ENCODE measurements at regions not wholly inside any gene's neighbourhood (a gene's known extent, or its start where the extent isn't known, plus 50 kb on each side); places are given as distances from the start of the nearest gene placed in this dataset.

- H3K27me3 ChIP-seq (replicated peaks in 2 of 5; ENCODE audit: control insufficient read depth in 4 of 5, insufficient read depth in 5 of 5, low read length in 4 of 5), result peaks cover 0 to 30% (median 6%) of the 10 kb centered on the region in 5 experiments
- POLR2A ChIA-PET, result no interaction called here
- H3K27ac ChIP-seq (ENCODE audit: insufficient read depth in 1 of 2, low read depth in 1 of 2, low read length in 2 of 2, poor library complexity in 1 of 2, severe bottlenecking in 2 of 2), result no peak overlapping the region
- WGBS (ENCODE audit: insufficient coverage), result no CpG with 5 or more reads among the region's 4 CpGs
- H3K9me3 ChIP-seq (ENCODE audit: control extremely low read depth in 1 of 5, control insufficient read depth in 4 of 5, insufficient read depth in 2 of 5, low read depth in 1 of 5, low read length in 4 of 5), result peaks cover 0 to 2% (median 0%) of the 10 kb centered on the region in 5 experiments
- no peak for DNase-seq
- H3K4me1 ChIP-seq (ENCODE audit: control extremely low read depth in 1 of 4, control insufficient read depth in 4 of 4, insufficient read depth in 4 of 4, low read length in 3 of 4), result no peaks in the 10 kb centered on the region
- H3K4me3 ChIP-seq (ENCODE audit: control insufficient read depth in 1 of 7, extremely low read depth in 1 of 7, insufficient read depth in 4 of 7, low read depth in 2 of 7, low read length in 6 of 7), result no peak overlapping the region
- CTCF ChIA-PET, result interaction anchor here (0.5 kb wide), 1 partner anchor 41 kb away, joined by 3 read pairs; no protein-coding TSS in a partner anchor
- no peaks in the 10 kb centered on the region for H3K36me3 ChIP-seq (ENCODE audit: control insufficient read depth in 4 of 4, insufficient read depth in 4 of 4, low read length in 3 of 4)
Observed at GRCh38 chr9:88892724-88893123, 98.5 kb upstream of the S1PR3 start.

- no peaks in the 10 kb centered on the region for H3K9me3 ChIP-seq (ENCODE audit: control extremely low read depth in 1 of 5, control insufficient read depth in 4 of 5, insufficient read depth in 2 of 5, low read depth in 1 of 5, low read length in 4 of 5)
- H3K4me3 ChIP-seq (ENCODE audit: control insufficient read depth in 1 of 7, extremely low read depth in 1 of 7, insufficient read depth in 4 of 7, low read depth in 2 of 7, low read length in 6 of 7), result no peak overlapping the region
- H3K4me1 ChIP-seq (ENCODE audit: control extremely low read depth in 1 of 4, control insufficient read depth in 4 of 4, insufficient read depth in 4 of 4, low read length in 3 of 4), result no peaks in the 10 kb centered on the region
- ChIA-PET POLR2A (no interaction called here), CTCF (no interaction called here)
- no peak overlapping the region for H3K27ac ChIP-seq (ENCODE audit: insufficient read depth in 1 of 2, low read depth in 1 of 2, low read length in 2 of 2, poor library complexity in 1 of 2, severe bottlenecking in 2 of 2)
- H3K27me3 ChIP-seq (replicated peaks in 2 of 5; ENCODE audit: control insufficient read depth in 4 of 5, insufficient read depth in 5 of 5, low read length in 4 of 5), result peaks cover 0 to 25% (median 11%) of the 10 kb centered on the region in 5 experiments
- no peaks in the 10 kb centered on the region for H3K36me3 ChIP-seq (ENCODE audit: control insufficient read depth in 4 of 4, insufficient read depth in 4 of 4, low read length in 3 of 4)
- DNase-seq, result no peak
Observed at GRCh38 chr9:88897081-88897480, 94.2 kb upstream of the S1PR3 start.

- H3K4me3 ChIP-seq (ENCODE audit: control insufficient read depth in 1 of 7, extremely low read depth in 1 of 7, insufficient read depth in 4 of 7, low read depth in 2 of 7, low read length in 6 of 7), result no peak overlapping the region
- ChIA-PET POLR2A (no interaction called here), CTCF (no interaction called here)
- H3K27ac ChIP-seq (ENCODE audit: insufficient read depth in 1 of 2, low read depth in 1 of 2, low read length in 2 of 2, poor library complexity in 1 of 2, severe bottlenecking in 2 of 2), result no peak overlapping the region
- DNase-seq, result no peak
- WGBS (ENCODE audit: insufficient coverage), result no CpG with 5 or more reads among the region's 5 CpGs
- H3K4me1 ChIP-seq (ENCODE audit: control extremely low read depth in 1 of 4, control insufficient read depth in 4 of 4, insufficient read depth in 4 of 4, low read length in 3 of 4), result no peaks in the 10 kb centered on the region
- no peaks in the 10 kb centered on the region for H3K36me3 ChIP-seq (ENCODE audit: control insufficient read depth in 4 of 4, insufficient read depth in 4 of 4, low read length in 3 of 4)
- no peaks in the 10 kb centered on the region for H3K9me3 ChIP-seq (ENCODE audit: control extremely low read depth in 1 of 5, control insufficient read depth in 4 of 5, insufficient read depth in 2 of 5, low read depth in 1 of 5, low read length in 4 of 5)
- peaks cover 0 to 20% (median 6%) of the 10 kb centered on the region in 5 experiments for H3K27me3 ChIP-seq (replicated peaks in 2 of 5; ENCODE audit: control insufficient read depth in 4 of 5, insufficient read depth in 5 of 5, low read length in 4 of 5)
Observed at GRCh38 chr9:88898039-88898720, 93.1 kb upstream of the S1PR3 start.

- Histone ChIP-seq H3K27me3 (replicated peaks in 2 of 5; ENCODE audit: control insufficient read depth in 4 of 5, insufficient read depth in 5 of 5, low read length in 4 of 5) (peaks cover 0 to 6% (median 0%) of the 10 kb centered on the region in 5 experiments), H3K4me1 (ENCODE audit: control extremely low read depth in 1 of 4, control insufficient read depth in 4 of 4, insufficient read depth in 4 of 4, low read length in 3 of 4) (no peaks in the 10 kb centered on the region), H3K9me3 (ENCODE audit: control extremely low read depth in 1 of 5, control insufficient read depth in 4 of 5, insufficient read depth in 2 of 5, low read depth in 1 of 5, low read length in 4 of 5) (peaks cover 0 to 6% (median 0%) of the 10 kb centered on the region in 5 experiments), H3K4me3 (ENCODE audit: control insufficient read depth in 1 of 7, extremely low read depth in 1 of 7, insufficient read depth in 4 of 7, low read depth in 2 of 7, low read length in 6 of 7) (no peak overlapping the region), H3K27ac (ENCODE audit: insufficient read depth in 1 of 2, low read depth in 1 of 2, low read length in 2 of 2, poor library complexity in 1 of 2, severe bottlenecking in 2 of 2) (no peak overlapping the region), H3K36me3 (ENCODE audit: control insufficient read depth in 4 of 4, insufficient read depth in 4 of 4, low read length in 3 of 4) (no peaks in the 10 kb centered on the region)
- ChIA-PET POLR2A (no interaction called here), CTCF (no interaction called here)
- WGBS (ENCODE audit: insufficient coverage), result 100% methylated on average over 2 of the region's 2 CpGs
- no peak for DNase-seq
Observed at GRCh38 chr9:88905506-88905905, 85.8 kb upstream of the S1PR3 start.

- Histone ChIP-seq H3K9me3 (ENCODE audit: control extremely low read depth in 1 of 5, control insufficient read depth in 4 of 5, insufficient read depth in 2 of 5, low read depth in 1 of 5, low read length in 4 of 5) (peaks cover 0 to 19% (median 12%) of the 10 kb centered on the region in 5 experiments), H3K27ac (ENCODE audit: insufficient read depth in 1 of 2, low read depth in 1 of 2, low read length in 2 of 2, poor library complexity in 1 of 2, severe bottlenecking in 2 of 2) (no peak overlapping the region), H3K27me3 (replicated peaks in 2 of 5; ENCODE audit: control insufficient read depth in 4 of 5, insufficient read depth in 5 of 5, low read length in 4 of 5) (peaks cover 0 to 30% (median 9%) of the 10 kb centered on the region in 5 experiments), H3K36me3 (ENCODE audit: control insufficient read depth in 4 of 4, insufficient read depth in 4 of 4, low read length in 3 of 4) (no peaks in the 10 kb centered on the region), H3K4me1 (ENCODE audit: control extremely low read depth in 1 of 4, control insufficient read depth in 4 of 4, insufficient read depth in 4 of 4, low read length in 3 of 4) (no peaks in the 10 kb centered on the region), H3K4me3 (ENCODE audit: control insufficient read depth in 1 of 7, extremely low read depth in 1 of 7, insufficient read depth in 4 of 7, low read depth in 2 of 7, low read length in 6 of 7) (no peak overlapping the region)
- POLR2A ChIA-PET, result no interaction called here
- WGBS (ENCODE audit: insufficient coverage), result 90% methylated on average over 2 of the region's 2 CpGs
- CTCF ChIA-PET, result no interaction called here
- no peak for DNase-seq
Observed at GRCh38 chr9:88915916-88916315, 75.4 kb upstream of the S1PR3 start.

GRCh38 chr9:88916894-88917293, 74.4 kb upstream of the S1PR3 start:
- CTCF ChIA-PET, result no interaction called here
- POLR2A ChIA-PET, result no interaction called here
- Histone ChIP-seq H3K4me3 (ENCODE audit: control insufficient read depth in 1 of 7, extremely low read depth in 1 of 7, insufficient read depth in 4 of 7, low read depth in 2 of 7, low read length in 6 of 7) (no peak overlapping the region), H3K36me3 (ENCODE audit: control insufficient read depth in 4 of 4, insufficient read depth in 4 of 4, low read length in 3 of 4) (no peaks in the 10 kb centered on the region), H3K27me3 (replicated peaks in 2 of 5; ENCODE audit: control insufficient read depth in 4 of 5, insufficient read depth in 5 of 5, low read length in 4 of 5) (peaks cover 0 to 31% (median 9%) of the 10 kb centered on the region in 5 experiments), H3K4me1 (ENCODE audit: control extremely low read depth in 1 of 4, control insufficient read depth in 4 of 4, insufficient read depth in 4 of 4, low read length in 3 of 4) (no peaks in the 10 kb centered on the region), H3K27ac (ENCODE audit: insufficient read depth in 1 of 2, low read depth in 1 of 2, low read length in 2 of 2, poor library complexity in 1 of 2, severe bottlenecking in 2 of 2) (no peak overlapping the region), H3K9me3 (ENCODE audit: control extremely low read depth in 1 of 5, control insufficient read depth in 4 of 5, insufficient read depth in 2 of 5, low read depth in 1 of 5, low read length in 4 of 5) (peaks cover 0 to 19% (median 12%) of the 10 kb centered on the region in 5 experiments)
- 0% methylated on average over 1 of the region's 1 CpG for WGBS (ENCODE audit: insufficient coverage)
- no peak for DNase-seq

- H3K27ac ChIP-seq (ENCODE audit: insufficient read depth in 1 of 2, low read depth in 1 of 2, low read length in 2 of 2, poor library complexity in 1 of 2, severe bottlenecking in 2 of 2), result no peak overlapping the region
- H3K4me1 ChIP-seq (ENCODE audit: control extremely low read depth in 1 of 4, control insufficient read depth in 4 of 4, insufficient read depth in 4 of 4, low read length in 3 of 4), result no peaks in the 10 kb centered on the region
- H3K9me3 ChIP-seq (ENCODE audit: control extremely low read depth in 1 of 5, control insufficient read depth in 4 of 5, insufficient read depth in 2 of 5, low read depth in 1 of 5, low read length in 4 of 5), result peaks cover 0 to 19% (median 12%) of the 10 kb centered on the region in 5 experiments
- peaks cover 0 to 33% (median 9%) of the 10 kb centered on the region in 5 experiments for H3K27me3 ChIP-seq (replicated peaks in 2 of 5; ENCODE audit: control insufficient read depth in 4 of 5, insufficient read depth in 5 of 5, low read length in 4 of 5)
- H3K36me3 ChIP-seq (ENCODE audit: control insufficient read depth in 4 of 4, insufficient read depth in 4 of 4, low read length in 3 of 4), result no peaks in the 10 kb centered on the region
- no peak for DNase-seq
- CTCF ChIA-PET, result no interaction called here
- WGBS (ENCODE audit: insufficient coverage), result no CpG with 5 or more reads among the region's 3 CpGs
- no peak overlapping the region for H3K4me3 ChIP-seq (ENCODE audit: control insufficient read depth in 1 of 7, extremely low read depth in 1 of 7, insufficient read depth in 4 of 7, low read depth in 2 of 7, low read length in 6 of 7)
- POLR2A ChIA-PET, result no interaction called here
Observed at GRCh38 chr9:88917375-88917774, 73.9 kb upstream of the S1PR3 start.
